ENCODE measurements at regions not wholly inside any gene's neighbourhood (a gene's known extent, or its start where the extent isn't known, plus 50 kb on each side); places are given as distances from the start of the nearest gene placed in this dataset.

GRCh38 chr2:235229236-235229635 is 264.6 kb upstream of the AGAP1 start:
- TF ChIP-seq POLR2A (IDR thresholded peaks at IDR 0.05) (no peak), CTCF (IDR thresholded peaks at IDR 0.05) (no peak)
- no peak for DNase-seq (ENCODE audit: low spot score in 2 of 2)
- no peak overlapping the region for H3K4me3 ChIP-seq (ENCODE audit: low read depth, poor library complexity, severe bottlenecking)
- 55 to 57% methylated on average over 3 of the region's 3 CpGs for WGBS, 2 donors
- intact Hi-C loops (cut with DNase I; ENCODE audit: low total_unique reads): no loop called here

- intact Hi-C loops (cut with DNase I; ENCODE audit: low total_unique reads): no loop called here
- TF ChIP-seq POLR2A (IDR thresholded peaks at IDR 0.05) (no peak), CTCF (IDR thresholded peaks at IDR 0.05) (no peak)
- DNase-seq (ENCODE audit: low spot score in 2 of 2): no peak
- no peak overlapping the region for H3K4me3 ChIP-seq (ENCODE audit: low read depth, poor library complexity, severe bottlenecking)
- WGBS, 2 donors: 41 to 47% methylated on average over 8 of the region's 8 CpGs
These were observed 262.8 kb upstream of the AGAP1 start for GRCh38 chr2:235230821-235231601.

- no peak for TF ChIP-seq POLR2A (IDR thresholded peaks at IDR 0.05)
- H3K4me3 ChIP-seq (ENCODE audit: low read depth, poor library complexity, severe bottlenecking): no peak overlapping the region
- DNase-seq (ENCODE audit: low spot score in 2 of 2): no peak
- intact Hi-C loops (cut with DNase I; ENCODE audit: low total_unique reads): no loop called here
- 88 to 92% methylated on average over 19 to 20 of the region's 20 CpGs for WGBS, 2 donors
These were observed 261.1 kb upstream of the AGAP1 start for GRCh38 chr2:235232449-235233433.

- TF ChIP-seq POLR2A (IDR thresholded peaks at IDR 0.05) (no peak), CTCF (IDR thresholded peaks at IDR 0.05) (no peak)
- WGBS, 2 donors: 58 to 62% methylated on average over 6 of the region's 6 CpGs
- no peak for DNase-seq (ENCODE audit: low spot score in 2 of 2)
- H3K4me3 ChIP-seq (ENCODE audit: low read depth, poor library complexity, severe bottlenecking): no peak overlapping the region
- intact Hi-C loops (cut with DNase I; ENCODE audit: low total_unique reads): no loop called here
These were observed 259.1 kb upstream of the AGAP1 start for GRCh38 chr2:235234736-235235135.

- H3K4me3 ChIP-seq (ENCODE audit: low read depth, poor library complexity, severe bottlenecking): no peak overlapping the region
- WGBS, 2 donors: 60 to 62% methylated on average over 7 of the region's 7 CpGs
- TF ChIP-seq CTCF (IDR thresholded peaks at IDR 0.05): no peak
- TF ChIP-seq POLR2A (IDR thresholded peaks at IDR 0.05): no peak
- no peak for DNase-seq (ENCODE audit: low spot score in 2 of 2)
- intact Hi-C loops (cut with DNase I; ENCODE audit: low total_unique reads): no loop called here
These were observed 257.7 kb upstream of the AGAP1 start for GRCh38 chr2:235235977-235236767.
